CD4-positive, alpha-beta memory T cell (primary cell): ENCODE measurements at regions not wholly inside any gene's neighbourhood (a gene's known extent, or its start where the extent isn't known, plus 50 kb on each side); places are given as distances from the start of the nearest gene placed in this dataset.
"Not testable (repeated sequence)": the region's sequence is repeated elsewhere in the genome, so short reads cannot be mapped to it uniquely, and the experiment has no call there.

ENCODE experiments used
- CTCF ChIA-PET: fragments of 350-600 bp; sonication (Branson Sonifier 250); formaldehyde crosslinking; loops from one replicate; lab custom pipeline; 2021; ENCODE audit warnings: inconsistent platforms; ENCODE audit not compliant: partially characterized antibody; lab: Charles Lee
- POLR2A ChIA-PET: fragments of 350-600 bp; sonication (Branson Sonifier 250); formaldehyde crosslinking; loops from one replicate; lab custom pipeline; 2021; ENCODE audit not compliant: partially characterized antibody; lab: Charles Lee
- DNase-seq, 5 donors: peaks; one replicate each; pipeline versions ENCODE4 v3.0.0 to v3.0.0-alpha.2; 2020 to 2022; ENCODE audit warnings: mixed read lengths in 1 of 5
- H3K27ac ChIP-seq: one replicate; pipeline ENCODE4 v1.7.0; 2013; ENCODE audit warnings: low read depth, low read length
- H3K27me3 ChIP-seq: 2 replicates; pipeline ENCODE4 v1.7.0; 2013; ENCODE audit warnings: mild to moderate bottlenecking, low read length, moderate library complexity; ENCODE audit not compliant: insufficient read depth
- H3K36me3 ChIP-seq: 2 replicates; pipeline ENCODE4 v1.7.0; 2013; ENCODE audit warnings: mild to moderate bottlenecking, low read length, moderate library complexity; ENCODE audit not compliant: insufficient read depth
- H3K4me1 ChIP-seq: 2 replicates; pipeline ENCODE4 v1.7.0; 2013; ENCODE audit warnings: mild to moderate bottlenecking, low read length, moderate library complexity; ENCODE audit not compliant: insufficient read depth
- H3K4me3 ChIP-seq, 2 donors: one replicate each; pipeline ENCODE4 v1.7.0; 2013; ENCODE audit warnings: low read length in 2 of 2, mild to moderate bottlenecking in 1 of 2
- H3K9me3 ChIP-seq, 2 donors: one replicate each; pipeline ENCODE4 v1.7.0; 2013; ENCODE audit warnings: low read length in 2 of 2, control low read depth in 1 of 2; ENCODE audit not compliant: control insufficient read depth in 1 of 2
- H3K27ac Mint-ChIP-seq, 7 donors: one replicate each; pipeline ENCODE4 v1.8.0; 2020 to 2021; ENCODE audit warnings: mixed read lengths in 7 of 7, mild to moderate bottlenecking in 6 of 7, inconsistent platforms in 3 of 7, moderate library complexity in 3 of 7
- H3K27me3 Mint-ChIP-seq, 2 donors: one replicate each; pipeline ENCODE4 v1.8.0; 2020 to 2021; ENCODE audit warnings: mixed read lengths in 2 of 2
- H3K36me3 Mint-ChIP-seq, 2 donors: one replicate each; pipeline ENCODE4 v1.8.0; 2020 to 2021; ENCODE audit warnings: mixed read lengths in 2 of 2, inconsistent platforms in 1 of 2, mild to moderate bottlenecking in 1 of 2
- H3K4me1 Mint-ChIP-seq, 4 donors: one replicate each; pipeline ENCODE4 v1.8.0; 2020 to 2021; ENCODE audit warnings: mixed read lengths in 4 of 4, mild to moderate bottlenecking in 1 of 4
- H3K4me3 Mint-ChIP-seq, 8 donors: one replicate each; pipeline ENCODE4 v1.8.0; 2020 to 2021; ENCODE audit warnings: mixed read lengths in 8 of 8, mild to moderate bottlenecking in 7 of 8, moderate library complexity in 6 of 8, inconsistent platforms in 3 of 8
- H3K9me3 Mint-ChIP-seq, 8 donors: one replicate each; pipeline ENCODE4 v1.8.0; 2020 to 2021; ENCODE audit warnings: mixed read lengths in 8 of 8, mild to moderate bottlenecking in 5 of 8, inconsistent platforms in 3 of 8, moderate library complexity in 1 of 8
- intact Hi-C: fragments of 100-400 bp; cut with micrococcal nuclease; formaldehyde crosslinking; loops from one replicate; pipeline ENCODE4 v1.15.1; 2023

- no peaks in the 10 kb centered on the region for H3K36me3 ChIP-seq
- CTCF ChIA-PET = no interaction called here
- no peak overlapping the region for H3K4me3 Mint-ChIP-seq
- no peak overlapping the region for H3K27ac ChIP-seq
- H3K4me1 Mint-ChIP-seq = no peaks in the 10 kb centered on the region
- H3K9me3 Mint-ChIP-seq = peaks cover 0 to 6% (median 0%) of the 10 kb centered on the region in 8 donors
- intact Hi-C loops = no loop called here
- no peaks in the 10 kb centered on the region for H3K27me3 Mint-ChIP-seq
- no peak overlapping the region for H3K27ac Mint-ChIP-seq
- H3K4me3 ChIP-seq = no peak overlapping the region
- H3K4me1 ChIP-seq = no peaks in the 10 kb centered on the region
- no peaks in the 10 kb centered on the region for H3K9me3 ChIP-seq
- POLR2A ChIA-PET = no interaction called here
- H3K36me3 Mint-ChIP-seq = no peaks in the 10 kb centered on the region
- H3K27me3 ChIP-seq = no peaks in the 10 kb centered on the region
- DNase-seq = no peak
Measured at GRCh38 chr5:38134810-38135209, 123.5 kb upstream of the EGFLAM start.

GRCh38 chr5:38134294-38134693 is 124.1 kb upstream of the EGFLAM start:
- H3K4me3 ChIP-seq, H3K27me3 Mint-ChIP-seq, H3K27ac Mint-ChIP-seq, intact Hi-C loops, POLR2A ChIA-PET, H3K36me3 Mint-ChIP-seq, CTCF ChIA-PET, H3K9me3 Mint-ChIP-seq, H3K4me1 Mint-ChIP-seq, H3K4me3 Mint-ChIP-seq, H3K9me3 ChIP-seq, H3K27ac ChIP-seq, H3K4me1 ChIP-seq, H3K36me3 ChIP-seq, DNase-seq, H3K27me3 ChIP-seq: not testable (repeated sequence)

- Histone ChIP-seq H3K4me3 (no peak overlapping the region), H3K27ac (no peak overlapping the region), H3K4me1 (no peaks in the 10 kb centered on the region), H3K36me3 (no peaks in the 10 kb centered on the region), H3K9me3 (no peaks in the 10 kb centered on the region), H3K27me3 (no peaks in the 10 kb centered on the region)
- Mint-ChIP-seq H3K4me3 (no peak overlapping the region), H3K9me3 (peaks cover 0 to 5% (median 0%) of the 10 kb centered on the region in 8 donors), H3K36me3 (no peaks in the 10 kb centered on the region), H3K4me1 (no peaks in the 10 kb centered on the region), H3K27me3 (peaks cover 0 to 2% of the 10 kb centered on the region in 2 donors), H3K27ac (no peak overlapping the region)
- ChIA-PET POLR2A (no interaction called here), CTCF (no interaction called here)
- intact Hi-C loops = no loop called here
- DNase-seq = no peak
Measured at GRCh38 chr5:38131686-38132085, 126.7 kb upstream of the EGFLAM start.

GRCh38 chr5:38124321-38124720 is 134.0 kb upstream of the EGFLAM start:
- H3K4me3 Mint-ChIP-seq = no peak overlapping the region
- intact Hi-C loops = no loop called here
- Histone ChIP-seq H3K4me1 (no peaks in the 10 kb centered on the region), H3K4me3 (no peak overlapping the region), H3K9me3 (no peaks in the 10 kb centered on the region), H3K36me3 (no peaks in the 10 kb centered on the region), H3K27ac (no peak overlapping the region), H3K27me3 (no peaks in the 10 kb centered on the region)
- H3K9me3 Mint-ChIP-seq = peaks cover 0 to 3% (median 0%) of the 10 kb centered on the region in 8 donors
- CTCF ChIA-PET = no interaction called here
- H3K36me3 Mint-ChIP-seq = no peaks in the 10 kb centered on the region
- POLR2A ChIA-PET = no interaction called here
- no peak overlapping the region for H3K27ac Mint-ChIP-seq
- peaks cover 0 to 2% of the 10 kb centered on the region in 2 donors for H3K27me3 Mint-ChIP-seq
- no peaks in the 10 kb centered on the region for H3K4me1 Mint-ChIP-seq
- DNase-seq = no peak

GRCh38 chr5:38121420-38121819 is 136.9 kb upstream of the EGFLAM start:
- no peaks in the 10 kb centered on the region for H3K27me3 ChIP-seq

GRCh38 chr5:38119836-38120235 is 138.5 kb upstream of the EGFLAM start:
- H3K9me3 ChIP-seq = no peaks in the 10 kb centered on the region
- intact Hi-C loops = no loop called here
- H3K4me3 ChIP-seq = no peak overlapping the region
- H3K27ac Mint-ChIP-seq = no peak overlapping the region
- H3K27ac ChIP-seq = no peak overlapping the region
- no peaks in the 10 kb centered on the region for H3K36me3 ChIP-seq
- no peak overlapping the region for H3K4me3 Mint-ChIP-seq
- POLR2A ChIA-PET = no interaction called here
- H3K36me3 Mint-ChIP-seq = no peaks in the 10 kb centered on the region
- peaks cover 0 to 2% (median 0%) of the 10 kb centered on the region in 8 donors for H3K9me3 Mint-ChIP-seq
- H3K27me3 Mint-ChIP-seq = peaks cover 0 to 1% of the 10 kb centered on the region in 2 donors
- no peak for DNase-seq
- CTCF ChIA-PET = no interaction called here
- H3K4me1 Mint-ChIP-seq = no peaks in the 10 kb centered on the region
- H3K27me3 ChIP-seq = no peaks in the 10 kb centered on the region
- H3K4me1 ChIP-seq = no peaks in the 10 kb centered on the region

More at GRCh38 chr5:38121420-38121819, 136.9 kb upstream of the EGFLAM start:
- Mint-ChIP-seq H3K4me1 (no peaks in the 10 kb centered on the region), H3K27ac (no peak overlapping the region), H3K9me3 (peaks cover 0 to 2% (median 0%) of the 10 kb centered on the region in 8 donors), H3K27me3 (peaks cover 0 to 1% of the 10 kb centered on the region in 2 donors), H3K4me3 (no peak overlapping the region), H3K36me3 (no peaks in the 10 kb centered on the region)
- POLR2A ChIA-PET = no interaction called here
- H3K4me1 ChIP-seq = no peaks in the 10 kb centered on the region
- no peak overlapping the region for H3K4me3 ChIP-seq
- no peak for DNase-seq
- CTCF ChIA-PET = no interaction called here
- intact Hi-C loops = no loop called here
- H3K9me3 ChIP-seq = no peaks in the 10 kb centered on the region
- H3K27ac ChIP-seq = no peak overlapping the region
- no peaks in the 10 kb centered on the region for H3K36me3 ChIP-seq

- H3K27ac Mint-ChIP-seq = no peak overlapping the region
- H3K9me3 Mint-ChIP-seq = peaks cover 0 to 2% (median 0%) of the 10 kb centered on the region in 8 donors
- Histone ChIP-seq H3K4me1 (no peaks in the 10 kb centered on the region), H3K27me3 (no peaks in the 10 kb centered on the region), H3K27ac (no peak overlapping the region), H3K36me3 (no peaks in the 10 kb centered on the region), H3K9me3 (no peaks in the 10 kb centered on the region), H3K4me3 (no peak overlapping the region)
- peaks cover 1 to 2% of the 10 kb centered on the region in 2 donors for H3K27me3 Mint-ChIP-seq
- no peak for DNase-seq
- H3K4me3 Mint-ChIP-seq = no peak overlapping the region
- ChIA-PET CTCF (no interaction called here), POLR2A (no interaction called here)
- no peaks in the 10 kb centered on the region for H3K36me3 Mint-ChIP-seq
- intact Hi-C loops = no loop called here
- no peaks in the 10 kb centered on the region for H3K4me1 Mint-ChIP-seq
Measured at GRCh38 chr5:38117784-38118479, 140.4 kb upstream of the EGFLAM start.
